Memory B cell (primary cell): ENCODE measurements at regions not wholly inside any gene's neighbourhood (a gene's known extent, or its start where the extent isn't known, plus 50 kb on each side); places are given as distances from the start of the nearest gene placed in this dataset.

ENCODE experiments used
- ATAC-seq: fragments of 150-1000 bp; cut with Tn5 transposase; 2 replicates; pipeline ENCODE4 v1.10.0; 2021; ENCODE audit warnings: low read depth, mild to moderate bottlenecking, moderate library complexity
- DNase-seq, 2 donors: peaks; one replicate each; pipeline ENCODE4 v3.0.0; 2022; ENCODE audit warnings: low spot score in 2 of 2
- H3K27ac Mint-ChIP-seq: one replicate; pipeline ENCODE4 v1.8.0; 2022; ENCODE audit warnings: mild to moderate bottlenecking, moderate library complexity, mixed read lengths
- H3K27me3 Mint-ChIP-seq: one replicate; pipeline ENCODE4 v1.8.0; 2022; ENCODE audit warnings: mixed read lengths
- H3K36me3 Mint-ChIP-seq: one replicate; pipeline ENCODE4 v1.8.0; 2022; ENCODE audit warnings: mild to moderate bottlenecking, mixed read lengths
- H3K4me1 Mint-ChIP-seq: one replicate; pipeline ENCODE4 v1.8.0; 2022; ENCODE audit warnings: mixed read lengths
- H3K4me3 Mint-ChIP-seq: one replicate; pipeline ENCODE4 v1.8.0; 2022; ENCODE audit warnings: mild to moderate bottlenecking, moderate library complexity, mixed read lengths
- H3K9me3 Mint-ChIP-seq: one replicate; pipeline ENCODE4 v1.8.0; 2022; ENCODE audit warnings: mixed read lengths

GRCh38 chr11:70014291-70014690 is 63.8 kb upstream of the ANO1 start:
- Mint-ChIP-seq H3K9me3 (no peaks in the 10 kb centered on the region), H3K36me3 (no peaks in the 10 kb centered on the region), H3K4me3 (no peak overlapping the region), H3K4me1 (no peaks in the 10 kb centered on the region), H3K27me3 (peaks cover 1% of the 10 kb centered on the region), H3K27ac (no peak overlapping the region)
- DNase-seq: no peak
- ATAC-seq: no peak

DNA sequence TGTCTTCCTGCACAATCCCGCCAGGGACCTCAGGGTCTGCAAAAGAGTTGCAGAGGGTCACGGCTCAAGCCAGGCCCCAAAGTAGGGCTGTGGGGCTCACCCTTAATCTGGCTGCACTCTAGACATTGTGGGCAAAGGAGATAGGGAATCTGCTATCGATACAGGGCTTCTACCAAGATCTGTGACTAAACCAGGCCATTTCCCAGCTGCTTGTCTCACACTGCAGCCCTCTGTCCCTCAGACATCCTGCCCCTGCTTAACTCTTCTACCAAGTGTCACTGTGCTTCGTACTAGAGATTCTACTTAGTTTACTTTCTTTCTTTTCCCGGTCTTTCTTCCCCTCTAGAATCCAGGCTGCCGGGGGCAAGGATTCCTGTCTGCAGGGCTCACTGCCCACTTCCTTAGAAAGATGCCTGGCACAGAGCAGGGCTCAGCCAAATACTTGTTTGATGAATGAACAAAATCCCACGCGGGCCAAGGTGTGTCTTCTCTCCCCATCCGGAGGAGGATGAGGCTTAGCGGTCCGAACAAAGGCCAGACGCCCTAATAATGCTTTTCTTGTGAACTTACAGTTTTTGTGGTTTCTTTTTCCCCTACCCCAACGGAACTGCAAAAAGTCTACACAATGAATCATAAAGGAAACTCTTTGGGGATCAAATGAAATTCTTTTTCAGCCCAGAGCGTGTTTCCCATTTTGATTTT is 61.3 kb upstream of the ANO1 start:
- Mint-ChIP-seq H3K27ac (no peak overlapping the region), H3K27me3 (peaks cover 7% of the 10 kb centered on the region), H3K36me3 (no peaks in the 10 kb centered on the region), H3K4me3 (no peak overlapping the region), H3K4me1 (no peaks in the 10 kb centered on the region), H3K9me3 (no peaks in the 10 kb centered on the region)
- no peak for DNase-seq
- ATAC-seq: no peak

GRCh38 chr11:70018816-70019215 is 59.3 kb upstream of the ANO1 start:
- DNase-seq: no peak
- Mint-ChIP-seq H3K27me3 (peaks cover 12% of the 10 kb centered on the region), H3K36me3 (no peaks in the 10 kb centered on the region), H3K9me3 (peaks cover 2% of the 10 kb centered on the region), H3K27ac (no peak overlapping the region), H3K4me3 (no peak overlapping the region), H3K4me1 (no peaks in the 10 kb centered on the region)
- no peak for ATAC-seq

- DNase-seq: no peak
- Mint-ChIP-seq H3K4me3 (no peak overlapping the region), H3K27me3 (peaks cover 12% of the 10 kb centered on the region), H3K36me3 (no peaks in the 10 kb centered on the region), H3K27ac (no peak overlapping the region), H3K9me3 (peaks cover 2% of the 10 kb centered on the region), H3K4me1 (no peaks in the 10 kb centered on the region)
- ATAC-seq: no peak
Measured at GRCh38 chr11:70019576-70020011, 58.5 kb upstream of the ANO1 start.

- ATAC-seq (no peak), DNase-seq (no peak)
- Mint-ChIP-seq H3K4me1 (no peaks in the 10 kb centered on the region), H3K27me3 (peaks cover 12% of the 10 kb centered on the region), H3K4me3 (no peak overlapping the region), H3K36me3 (no peaks in the 10 kb centered on the region), H3K9me3 (peaks cover 2% of the 10 kb centered on the region), H3K27ac (no peak overlapping the region)
Measured at GRCh38 chr11:70020336-70021214, 57.5 kb upstream of the ANO1 start.

GRCh38 chr11:70021586-70021985 is 56.5 kb upstream of the ANO1 start:
- DNase-seq: no peak
- Mint-ChIP-seq H3K9me3 (peaks cover 2% of the 10 kb centered on the region), H3K4me1 (no peaks in the 10 kb centered on the region), H3K27me3 (peaks cover 12% of the 10 kb centered on the region), H3K27ac (no peak overlapping the region), H3K4me3 (no peak overlapping the region), H3K36me3 (no peaks in the 10 kb centered on the region)
- no peak for ATAC-seq

DNA sequence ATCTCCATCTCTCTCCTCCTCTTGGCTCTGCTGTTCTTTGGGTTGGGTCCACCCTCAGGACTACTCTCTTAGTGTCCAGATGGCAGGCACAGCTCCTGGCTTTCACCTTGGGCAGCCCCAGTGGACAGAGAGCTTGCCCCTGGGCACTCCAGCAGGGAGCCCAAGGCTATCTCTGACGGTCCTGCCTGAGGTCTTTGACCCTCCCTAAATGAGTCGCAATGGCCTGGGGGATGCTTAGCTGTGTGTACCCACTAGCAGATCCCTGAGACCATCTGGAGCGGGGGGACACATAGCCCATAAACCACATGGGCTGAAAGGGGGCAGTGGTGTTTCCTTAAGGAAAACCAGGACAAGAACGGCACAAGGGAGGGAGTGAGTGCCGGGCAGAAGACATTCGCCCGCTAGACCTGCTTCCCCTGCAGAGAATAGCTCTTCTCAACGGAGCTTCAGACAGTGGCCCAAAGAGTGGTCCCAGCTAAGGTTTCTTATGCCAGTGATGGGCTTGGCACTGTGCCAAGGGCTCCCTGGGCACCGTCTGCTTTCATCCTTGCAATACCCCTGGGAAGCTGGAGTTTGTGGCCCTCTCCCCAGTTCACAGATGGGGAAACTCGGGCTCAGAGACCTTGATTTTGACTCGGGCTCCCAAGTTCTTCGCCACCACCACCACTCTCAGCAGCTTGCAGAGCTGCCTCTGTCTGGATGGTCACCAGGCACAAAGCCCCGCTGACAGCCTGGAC is 53.9 kb upstream of the ANO1 start:
- ATAC-seq: no peak
- peaks cover 10% of the 10 kb centered on the region for H3K27me3 Mint-ChIP-seq
- no peak overlapping the region for H3K4me3 Mint-ChIP-seq
- no peak for DNase-seq
- no peaks in the 10 kb centered on the region for H3K4me1 Mint-ChIP-seq
- no peaks in the 10 kb centered on the region for H3K36me3 Mint-ChIP-seq
- H3K27ac Mint-ChIP-seq: no peak overlapping the region
- H3K9me3 Mint-ChIP-seq: peaks cover 2% of the 10 kb centered on the region

DNA sequence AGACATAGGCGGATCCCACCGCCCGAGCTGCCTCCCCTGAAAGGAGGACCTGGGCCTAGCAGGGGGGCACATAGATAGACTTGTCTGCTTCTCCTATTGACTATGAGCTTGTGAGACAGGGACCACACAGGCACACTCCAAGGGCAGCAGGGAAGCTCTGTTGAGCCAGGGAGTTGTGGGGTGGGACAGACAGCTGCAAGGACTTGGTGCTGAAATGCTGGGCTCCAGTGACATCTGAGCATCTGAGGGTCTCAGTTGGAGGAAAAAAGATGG is 53.4 kb upstream of the ANO1 start:
- no peaks in the 10 kb centered on the region for H3K36me3 Mint-ChIP-seq
- H3K4me1 Mint-ChIP-seq: no peaks in the 10 kb centered on the region

DNA sequence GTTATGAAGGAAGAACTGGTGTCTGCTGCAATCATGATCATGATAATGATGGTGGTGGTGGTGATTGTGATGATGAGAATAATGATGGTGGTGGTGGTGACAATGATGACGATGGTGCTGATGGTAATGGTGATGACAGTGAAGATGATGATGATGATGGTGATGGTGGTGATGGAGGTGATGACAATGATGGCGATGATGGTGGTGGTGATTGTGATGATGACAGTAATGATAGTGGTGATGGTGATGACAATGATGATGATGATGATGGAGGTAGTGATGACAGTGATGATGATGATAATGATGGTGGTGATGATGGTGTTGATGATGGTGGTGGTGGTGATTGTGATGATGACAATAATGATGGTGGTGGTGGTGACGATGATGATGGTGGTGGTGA is 52.8 kb upstream of the ANO1 start:
- DNase-seq (no peak), ATAC-seq (no peak)
- H3K4me1 Mint-ChIP-seq: no peaks in the 10 kb centered on the region
- H3K36me3 Mint-ChIP-seq: no peaks in the 10 kb centered on the region
- H3K27me3 Mint-ChIP-seq: peaks cover 6% of the 10 kb centered on the region
- H3K27ac Mint-ChIP-seq: no peak overlapping the region
- peaks cover 2% of the 10 kb centered on the region for H3K9me3 Mint-ChIP-seq
- H3K4me3 Mint-ChIP-seq: no peak overlapping the region

More for the DNA sequence above, 53.4 kb upstream of the ANO1 start:
- Mint-ChIP-seq H3K27ac (no peak overlapping the region), H3K4me3 (no peak overlapping the region), H3K27me3 (peaks cover 10% of the 10 kb centered on the region), H3K9me3 (peaks cover 2% of the 10 kb centered on the region)
- no peak for ATAC-seq
- DNase-seq: no peak

DNA sequence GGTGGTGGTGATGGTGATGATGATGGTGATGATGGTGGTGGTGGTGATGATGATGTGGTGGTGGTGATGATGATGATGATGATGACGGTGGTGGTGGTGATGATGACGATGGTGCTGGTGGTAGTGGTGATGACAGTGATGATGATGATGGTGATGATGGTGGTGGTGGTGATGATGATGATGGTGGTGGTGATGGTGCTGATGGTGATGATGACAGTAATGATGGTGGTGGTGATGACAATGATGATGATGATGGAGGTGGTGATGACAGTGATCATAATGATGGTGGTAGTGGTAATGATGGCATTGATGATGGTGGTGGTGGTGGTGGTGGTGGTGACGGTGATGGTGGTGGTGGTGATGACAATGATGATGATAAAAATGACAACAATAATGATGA is 52.1 kb upstream of the ANO1 start:
- Mint-ChIP-seq H3K36me3 (no peaks in the 10 kb centered on the region), H3K27me3 (peaks cover 5% of the 10 kb centered on the region), H3K27ac (no peak overlapping the region), H3K4me3 (no peak overlapping the region), H3K4me1 (no peaks in the 10 kb centered on the region), H3K9me3 (peaks cover 2% of the 10 kb centered on the region)
- DNase-seq (no peak), ATAC-seq (no peak)

DNA sequence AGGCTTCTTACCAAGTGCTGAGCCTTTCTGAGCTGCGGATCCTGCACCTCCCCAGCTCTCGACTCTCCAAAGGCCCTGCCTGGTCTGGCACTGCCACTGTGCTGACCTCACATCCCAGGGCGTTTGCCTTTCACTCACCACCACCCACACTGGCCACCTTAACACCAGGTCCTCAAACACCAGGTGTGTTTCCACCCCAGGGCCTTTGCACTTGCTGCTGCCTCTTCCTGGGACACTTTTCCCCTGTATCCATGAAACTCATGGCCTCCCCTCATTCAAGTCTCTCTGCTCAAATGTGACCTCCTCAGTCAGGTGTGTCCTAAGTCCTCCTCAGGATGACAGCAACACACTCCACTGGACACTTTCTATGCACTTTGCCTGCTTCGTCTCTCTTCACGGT is 51.4 kb upstream of the ANO1 start:
- no peaks in the 10 kb centered on the region for H3K36me3 Mint-ChIP-seq
- peaks cover 2% of the 10 kb centered on the region for H3K9me3 Mint-ChIP-seq
- no peak for DNase-seq
- H3K4me3 Mint-ChIP-seq: no peak overlapping the region
- no peak overlapping the region for H3K27ac Mint-ChIP-seq
- no peaks in the 10 kb centered on the region for H3K4me1 Mint-ChIP-seq
- H3K27me3 Mint-ChIP-seq: peaks cover 6% of the 10 kb centered on the region
- ATAC-seq: no peak

DNA sequence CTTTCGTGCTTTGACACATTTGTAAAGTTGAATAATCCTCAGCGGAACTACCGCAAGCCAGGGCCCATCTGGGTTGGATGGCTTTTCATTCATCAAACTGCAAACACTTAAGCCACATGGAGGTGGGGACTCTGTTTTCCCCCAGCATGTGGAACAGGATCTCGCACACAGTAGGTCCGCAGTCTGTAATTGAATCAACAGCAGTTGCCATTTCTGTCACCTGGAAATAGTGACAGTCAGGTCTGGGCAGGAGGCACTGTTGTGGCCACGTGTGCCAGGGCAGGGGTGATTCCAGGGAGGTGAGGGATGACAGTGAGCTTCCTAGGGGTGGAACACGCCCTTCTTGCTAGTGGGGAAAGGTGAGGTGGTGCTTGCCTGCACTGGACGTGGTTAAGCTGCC is 50.7 kb upstream of the ANO1 start:
- ATAC-seq: no peak
- Mint-ChIP-seq H3K27ac (no peak overlapping the region), H3K36me3 (no peaks in the 10 kb centered on the region), H3K27me3 (peaks cover 9% of the 10 kb centered on the region), H3K4me1 (no peaks in the 10 kb centered on the region), H3K4me3 (no peak overlapping the region), H3K9me3 (peaks cover 2% of the 10 kb centered on the region)
- DNase-seq: no peak

DNA sequence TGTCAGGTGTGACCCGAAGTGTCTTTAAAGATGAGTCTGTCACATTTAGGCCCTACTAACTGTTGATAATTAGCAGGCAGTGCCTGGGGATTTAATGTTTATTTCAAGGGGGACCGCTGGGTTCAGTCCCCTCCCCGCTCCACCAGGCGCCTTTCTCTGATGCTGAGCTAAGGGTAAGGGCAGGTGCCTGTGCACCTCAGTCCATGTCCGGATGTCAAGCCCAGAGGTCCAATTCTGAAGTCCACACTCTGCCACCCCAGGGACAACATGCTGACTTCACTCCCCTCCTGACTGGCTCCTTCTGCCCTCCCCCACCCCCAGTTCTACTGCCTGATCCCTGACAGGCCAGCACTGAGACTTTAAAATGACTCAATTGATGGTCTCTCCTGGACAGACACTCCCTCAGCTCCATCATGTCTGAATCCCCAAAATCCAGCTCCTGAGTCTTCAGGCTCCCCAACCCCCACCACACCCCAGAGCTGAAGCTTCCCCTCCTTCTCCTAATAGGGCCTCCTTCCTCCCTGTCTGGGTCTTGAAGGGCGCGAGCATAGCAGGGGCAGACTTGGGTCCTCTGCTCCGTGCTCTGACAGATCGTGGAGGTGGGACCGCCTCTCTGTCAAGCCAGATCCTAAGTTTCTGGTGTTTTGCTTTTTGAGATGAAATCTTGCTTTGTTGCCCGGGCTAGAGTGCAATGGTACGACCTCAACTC is 49.8 kb upstream of the ANO1 start:
- Mint-ChIP-seq H3K9me3 (peaks cover 2% of the 10 kb centered on the region), H3K27ac (no peak overlapping the region), H3K36me3 (no peaks in the 10 kb centered on the region), H3K27me3 (peaks cover 8% of the 10 kb centered on the region), H3K4me1 (no peaks in the 10 kb centered on the region), H3K4me3 (no peak overlapping the region)
- ATAC-seq: no peak
- no peak for DNase-seq
